IMR-90 (cell line): ENCODE measurements at regions not wholly inside any gene's neighbourhood (a gene's known extent, or its start where the extent isn't known, plus 50 kb on each side); places are given as distances from the start of the nearest gene placed in this dataset.

Source experiments
- BHLHE40 ChIP-seq: fragments of 150-350 bp; IDR thresholded peaks from 2 replicates; pipeline ENCODE4 v1.6.1; 2016; ENCODE audit warnings: mild to moderate bottlenecking, low read depth, low read length
- CEBPB ChIP-seq: IDR thresholded peaks from 2 replicates; pipeline ENCODE4 v1.6.1; 2012; ENCODE audit warnings: low read depth, low read length, improper control_type of control experiment
- CTCF ChIP-seq: conservative IDR thresholded peaks from 2 replicates; pipeline ENCODE4 v1.5.1; 2012; ENCODE audit warnings: mild to moderate bottlenecking, low read depth, low read length, improper control_type of control experiment
- ELK1 ChIP-seq: fragments of 150-350 bp; IDR thresholded peaks from 2 replicates; pipeline ENCODE4 v1.6.1; 2016; ENCODE audit warnings: low read depth, mild to moderate bottlenecking, low read length, moderate library complexity, borderline replicate concordance
- MXI1 ChIP-seq: IDR thresholded peaks from 2 replicates; pipeline ENCODE4 v1.6.1; 2012; ENCODE audit warnings: low read depth, mild to moderate bottlenecking, low read length, moderate library complexity, borderline replicate concordance
- POLR2A ChIP-seq: IDR thresholded peaks from 2 replicates; pipeline ENCODE4 v1.6.1; 2012; ENCODE audit warnings: mild to moderate bottlenecking, low read depth, low read length
- RCOR1 ChIP-seq: IDR thresholded peaks from 2 replicates; pipeline ENCODE4 v1.6.1; 2012; ENCODE audit warnings: mild to moderate bottlenecking, low read length, improper control_type of control experiment; ENCODE audit not compliant: insufficient replicate concordance
- RFX5 ChIP-seq: IDR thresholded peaks from 2 replicates; pipeline ENCODE4 v1.8.0; 2012; ENCODE audit warnings: low read depth, mild to moderate bottlenecking, low read length, moderate library complexity
- USF2 ChIP-seq: fragments of 150-350 bp; IDR thresholded peaks from 2 replicates; pipeline ENCODE4 v1.6.1; 2017; ENCODE audit warnings: mild to moderate bottlenecking, antibody characterized with exemption, low read length, low read depth

- no peak for TF ChIP-seq CTCF
- TF ChIP-seq RFX5: no peak
- TF ChIP-seq BHLHE40: no peak
- no peak for TF ChIP-seq ELK1
- no peak for TF ChIP-seq POLR2A
- no peak for TF ChIP-seq MXI1
- TF ChIP-seq RCOR1: no peak
- no peak for TF ChIP-seq CEBPB
- TF ChIP-seq USF2: no peak
These were observed 54.0 kb upstream of the EGFL6 start for GRCh38 chrX:13515211-13515930.
